Keratinocyte (primary cell): ENCODE measurements at regions not wholly inside any gene's neighbourhood (a gene's known extent, or its start where the extent isn't known, plus 50 kb on each side); places are given as distances from the start of the nearest gene placed in this dataset.

Experiments
- DNase-seq: peaks from one replicate; pipeline ENCODE4 v3.0.0-alpha.2; 2011; ENCODE audit warnings: low read depth, missing footprints, low spot score
- FAIRE-seq: peaks from 2 replicates; lab custom pipeline; 2011; peaks lifted over from hg19 to GRCh38; lab: Jason Lieb, UNC
- H2AFZ ChIP-seq: 2 replicates; pipeline ENCODE4 v1.6.0; 2012; ENCODE audit warnings: low read length, control low read depth, inconsistent platforms; ENCODE audit not compliant: control insufficient read depth
- H3K27ac ChIP-seq: 2 replicates; pipeline ENCODE4 v1.5.1; 2011; ENCODE audit warnings: low read length; ENCODE audit not compliant: control insufficient read depth, insufficient read depth
- H3K27me3 ChIP-seq: 3 replicates; pipeline ENCODE4 v1.6.0; 2011; ENCODE audit warnings: low read length; ENCODE audit not compliant: control insufficient read depth, insufficient read depth; ENCODE audit errors: extremely low read depth
- H3K36me3 ChIP-seq, 2 experiments: 2 replicates in 1 of 2; 3 replicates in 1 of 2; pipeline ENCODE4 v1.5.1; 2011; ENCODE audit warnings: low read length in 2 of 2, mild to moderate bottlenecking in 1 of 2; ENCODE audit not compliant: control insufficient read depth in 2 of 2, insufficient read depth in 2 of 2; ENCODE audit errors: extremely low read depth in 1 of 2
- H3K4me1 ChIP-seq: 3 replicates; pipeline ENCODE4 v1.5.1; 2011; ENCODE audit warnings: low read length; ENCODE audit not compliant: control insufficient read depth, insufficient read depth; ENCODE audit errors: extremely low read depth
- H3K4me2 ChIP-seq: 3 replicates; pipeline ENCODE4 v1.6.0; 2011; ENCODE audit warnings: low read depth, low read length; ENCODE audit not compliant: control insufficient read depth, insufficient read depth; ENCODE audit errors: extremely low read depth
- H3K4me3 ChIP-seq, 3 experiments: fragments of 200-600 bp in 1 of 3; sonication (generic) in 1 of 3; 2 replicates in 2 of 3; 3 replicates in 1 of 3; pipeline ENCODE4 v1.5.1; 2011 to 2016; ENCODE audit warnings: low read length in 3 of 3, mild to moderate bottlenecking in 3 of 3, control low read depth in 2 of 3, inconsistent platforms in 1 of 3, low read depth in 1 of 3, mixed read lengths in 1 of 3, mixed run types in 1 of 3, moderate library complexity in 1 of 3; ENCODE audit not compliant: control insufficient read depth in 2 of 3, insufficient read depth in 2 of 3; ENCODE audit errors: extremely low read depth in 1 of 3
- H3K79me2 ChIP-seq: 2 replicates; pipeline ENCODE4 v1.6.0; 2012; ENCODE audit warnings: low read length; ENCODE audit not compliant: control insufficient read depth, insufficient read depth
- H3K9ac ChIP-seq: 3 replicates; pipeline ENCODE4 v1.6.0; 2011; ENCODE audit warnings: low read length; ENCODE audit not compliant: control insufficient read depth, insufficient read depth; ENCODE audit errors: extremely low read depth
- H3K9me1 ChIP-seq: 3 replicates; pipeline ENCODE4 v1.6.0; 2011; ENCODE audit warnings: low read length; ENCODE audit not compliant: control insufficient read depth, insufficient read depth; ENCODE audit errors: extremely low read depth
- H3K9me3 ChIP-seq: 2 replicates; pipeline ENCODE4 v1.5.1; 2012; ENCODE audit warnings: low read depth, low read length; ENCODE audit not compliant: control insufficient read depth
- H4K20me1 ChIP-seq: 3 replicates; pipeline ENCODE4 v1.6.0; 2011; ENCODE audit warnings: low read length; ENCODE audit not compliant: control insufficient read depth, insufficient read depth; ENCODE audit errors: extremely low read depth
- EZH2 ChIP-seq: IDR thresholded peaks from one replicate; pipeline ENCODE4 v1.6.1; 2012; ENCODE audit warnings: inconsistent platforms, mild to moderate bottlenecking, low read length, moderate library complexity
- dilution Hi-C: fragments of 300-500 bp; cut with MboI; formaldehyde crosslinking; loops from one replicate; pipeline ENCODE4 v1.7.0; 2020; ENCODE audit warnings: low sequenced_read_pairs; ENCODE audit not compliant: extremely low pct_ligation_motif_present
- TF ChIP-seq, protein P1 (sequence below), 3 experiments: IDR thresholded peaks in 1 of 3; conservative IDR thresholded peaks in 1 of 3; optimal IDR thresholded peaks in 1 of 3; 2 replicates in 2 of 3; 3 replicates in 1 of 3; pipeline versions ENCODE3 to v1.5.1; 2011; ENCODE audit warnings: low read length in 3 of 3, mild to moderate bottlenecking in 3 of 3, moderate library complexity in 2 of 3, control low read depth in 1 of 3, inconsistent platforms in 1 of 3; ENCODE audit not compliant: insufficient read depth in 2 of 3; ENCODE audit errors: extremely low read depth in 1 of 3

DNA sequence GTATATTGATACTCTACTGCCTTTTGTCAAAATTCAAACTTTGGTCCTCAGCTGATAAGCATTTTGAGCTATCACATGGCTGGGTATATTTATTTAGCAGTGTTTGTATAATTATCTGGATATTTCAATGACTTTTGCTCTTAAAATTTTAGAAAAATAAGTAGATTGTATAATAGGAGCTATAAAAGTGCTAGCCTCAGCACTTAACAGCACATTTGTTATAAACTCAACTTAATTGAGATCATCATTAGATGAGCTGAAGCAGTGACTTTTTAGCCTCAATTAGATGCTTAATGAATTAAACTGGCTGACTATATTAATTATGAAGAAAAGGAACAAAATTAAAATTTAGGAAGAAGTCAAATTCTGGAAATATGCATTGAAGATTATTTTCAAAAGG is 429.9 kb downstream of the DYNC2H1 start:
- no peak overlapping the region for H2AFZ ChIP-seq
- H3K36me3 ChIP-seq: no peaks in the 10 kb centered on the region
- H4K20me1 ChIP-seq: no peaks in the 10 kb centered on the region
- H3K4me1 ChIP-seq: peaks cover 13% of the 10 kb centered on the region
- H3K4me2 ChIP-seq: no peak overlapping the region
- no peaks in the 10 kb centered on the region for H3K27me3 ChIP-seq
- dilution Hi-C loops: no loop called here
- no peaks in the 10 kb centered on the region for H3K9me3 ChIP-seq
- H3K79me2 ChIP-seq: no peaks in the 10 kb centered on the region
- no peak for TF ChIP-seq EZH2
- TF ChIP-seq, protein P1, sequence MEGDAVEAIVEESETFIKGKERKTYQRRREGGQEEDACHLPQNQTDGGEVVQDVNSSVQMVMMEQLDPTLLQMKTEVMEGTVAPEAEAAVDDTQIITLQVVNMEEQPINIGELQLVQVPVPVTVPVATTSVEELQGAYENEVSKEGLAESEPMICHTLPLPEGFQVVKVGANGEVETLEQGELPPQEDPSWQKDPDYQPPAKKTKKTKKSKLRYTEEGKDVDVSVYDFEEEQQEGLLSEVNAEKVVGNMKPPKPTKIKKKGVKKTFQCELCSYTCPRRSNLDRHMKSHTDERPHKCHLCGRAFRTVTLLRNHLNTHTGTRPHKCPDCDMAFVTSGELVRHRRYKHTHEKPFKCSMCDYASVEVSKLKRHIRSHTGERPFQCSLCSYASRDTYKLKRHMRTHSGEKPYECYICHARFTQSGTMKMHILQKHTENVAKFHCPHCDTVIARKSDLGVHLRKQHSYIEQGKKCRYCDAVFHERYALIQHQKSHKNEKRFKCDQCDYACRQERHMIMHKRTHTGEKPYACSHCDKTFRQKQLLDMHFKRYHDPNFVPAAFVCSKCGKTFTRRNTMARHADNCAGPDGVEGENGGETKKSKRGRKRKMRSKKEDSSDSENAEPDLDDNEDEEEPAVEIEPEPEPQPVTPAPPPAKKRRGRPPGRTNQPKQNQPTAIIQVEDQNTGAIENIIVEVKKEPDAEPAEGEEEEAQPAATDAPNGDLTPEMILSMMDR (optimal IDR thresholded peaks at IDR 0.05 in 1 of 3, IDR thresholded peaks at IDR 0.05 in 1 of 3, conservative IDR thresholded peaks at IDR 0.05 in 1 of 3; ENCODE audit: extremely low read depth in 1 of 3, insufficient read depth in 2 of 3, low read length in 3 of 3): no peak
- no peak overlapping the region for H3K9ac ChIP-seq
- H3K9me1 ChIP-seq: no peaks in the 10 kb centered on the region
- FAIRE-seq: no peak
- no peak overlapping the region for H3K27ac ChIP-seq
- no peak for DNase-seq
- no peak overlapping the region for H3K4me3 ChIP-seq

DNA sequence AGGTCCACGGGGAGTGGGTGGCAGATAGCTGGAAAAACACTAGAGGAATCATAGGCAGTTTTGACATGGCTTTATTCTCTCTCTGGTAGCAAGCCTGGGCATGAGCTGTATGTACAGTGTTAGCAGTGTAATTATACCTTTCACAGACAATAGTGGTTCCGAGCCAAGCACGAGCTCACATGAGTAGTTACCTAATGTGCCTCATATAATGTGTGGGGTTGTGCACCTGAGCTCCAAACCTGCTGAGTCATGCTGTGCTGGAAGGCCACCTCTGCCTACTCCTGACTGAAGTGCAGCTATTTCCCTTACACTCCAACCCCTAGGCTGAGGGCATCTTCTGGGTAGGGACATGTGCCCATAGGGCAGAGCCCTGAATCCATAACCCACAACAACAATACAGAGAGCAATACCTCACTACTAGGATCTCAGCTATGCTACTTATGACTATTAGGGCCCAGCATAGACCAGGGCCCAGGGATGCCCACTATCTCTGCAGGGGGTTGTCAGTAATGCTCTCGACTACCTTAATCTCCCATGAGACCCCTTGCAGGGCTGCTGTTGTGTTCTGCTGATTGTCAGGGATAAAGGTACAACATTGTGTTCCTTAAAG is 432.1 kb downstream of the DYNC2H1 start:
- no peaks in the 10 kb centered on the region for H3K9me3 ChIP-seq
- peak overlapping the region in 1 of 3 experiments; percentile 39 for H3K4me3 ChIP-seq
- peak overlapping the region; percentile 70 for H2AFZ ChIP-seq
- H3K4me1 ChIP-seq: peaks cover 13% of the 10 kb centered on the region
- no peaks in the 10 kb centered on the region for H4K20me1 ChIP-seq
- FAIRE-seq: peak; percentile 99
- H3K36me3 ChIP-seq: no peaks in the 10 kb centered on the region
- H3K9me1 ChIP-seq: no peaks in the 10 kb centered on the region
- H3K9ac ChIP-seq: no peak overlapping the region
- H3K27ac ChIP-seq: peak overlapping the region; percentile 57
- peak overlapping the region; percentile 59 for H3K4me2 ChIP-seq
- dilution Hi-C loops: no loop called here
- no peaks in the 10 kb centered on the region for H3K79me2 ChIP-seq
- no peak for TF ChIP-seq EZH2
- TF ChIP-seq, protein P1 (optimal IDR thresholded peaks at IDR 0.05 in 1 of 3, IDR thresholded peaks at IDR 0.05 in 1 of 3, conservative IDR thresholded peaks at IDR 0.05 in 1 of 3; ENCODE audit: extremely low read depth in 1 of 3, insufficient read depth in 2 of 3, low read length in 3 of 3): peak in 1 of 3 experiments; percentile 2
- DNase-seq: peak; percentile 67
- no peaks in the 10 kb centered on the region for H3K27me3 ChIP-seq
